ENCODE measurements at regions not wholly inside any gene's neighbourhood (a gene's known extent, or its start where the extent isn't known, plus 50 kb on each side); places are given as distances from the start of the nearest gene placed in this dataset.

- Histone ChIP-seq H3K9me3 (ENCODE audit: low read depth, low read length) (no peaks in the 10 kb centered on the region), H3K4me1 (ENCODE audit: insufficient read depth, low read length) (no peaks in the 10 kb centered on the region), H3K4me3 (ENCODE audit: low read length) (no peak overlapping the region), H3K27me3 (ENCODE audit: insufficient read depth, low read length) (no peaks in the 10 kb centered on the region)
These were observed 901.9 kb downstream of the GATA3 start for GRCh38 chr10:8956400-8956799.

- no peak overlapping the region for H3K4me3 ChIP-seq (ENCODE audit: low read length)
- no peaks in the 10 kb centered on the region for H3K9me3 ChIP-seq (ENCODE audit: low read depth, low read length)
- H3K27me3 ChIP-seq (ENCODE audit: insufficient read depth, low read length): no peaks in the 10 kb centered on the region
- H3K4me1 ChIP-seq (ENCODE audit: insufficient read depth, low read length): no peaks in the 10 kb centered on the region
These were observed 907.8 kb downstream of the GATA3 start for GRCh38 chr10:8962249-8962648.

- no peaks in the 10 kb centered on the region for H3K9me3 ChIP-seq (ENCODE audit: low read depth, low read length)
- no peak overlapping the region for H3K4me3 ChIP-seq (ENCODE audit: low read length)
- H3K27me3 ChIP-seq (ENCODE audit: insufficient read depth, low read length): no peaks in the 10 kb centered on the region
- no peaks in the 10 kb centered on the region for H3K4me1 ChIP-seq (ENCODE audit: insufficient read depth, low read length)
These were observed 912.6 kb downstream of the GATA3 start for GRCh38 chr10:8967061-8967460.

- no peak overlapping the region for H3K4me3 ChIP-seq (ENCODE audit: low read length)
- no peaks in the 10 kb centered on the region for H3K9me3 ChIP-seq (ENCODE audit: low read depth, low read length)
- H3K4me1 ChIP-seq (ENCODE audit: insufficient read depth, low read length): no peaks in the 10 kb centered on the region
- no peaks in the 10 kb centered on the region for H3K27me3 ChIP-seq (ENCODE audit: insufficient read depth, low read length)
These were observed 915.4 kb downstream of the GATA3 start for GRCh38 chr10:8969853-8970252.

- H3K4me3 ChIP-seq (ENCODE audit: low read length): no peak overlapping the region
These were observed 921.0 kb downstream of the GATA3 start for GRCh38 chr10:8975535-8975934.

GRCh38 chr10:8978100-8978499 is 923.6 kb downstream of the GATA3 start:
- H3K4me1 ChIP-seq (ENCODE audit: insufficient read depth, low read length): no peaks in the 10 kb centered on the region
- H3K4me3 ChIP-seq (ENCODE audit: low read length): no peak overlapping the region
- H3K9me3 ChIP-seq (ENCODE audit: low read depth, low read length): no peaks in the 10 kb centered on the region
- no peaks in the 10 kb centered on the region for H3K27me3 ChIP-seq (ENCODE audit: insufficient read depth, low read length)

More at GRCh38 chr10:8975535-8975934, 921.0 kb downstream of the GATA3 start:
- H3K4me1 ChIP-seq (ENCODE audit: insufficient read depth, low read length): no peaks in the 10 kb centered on the region
- H3K27me3 ChIP-seq (ENCODE audit: insufficient read depth, low read length): no peaks in the 10 kb centered on the region
- no peaks in the 10 kb centered on the region for H3K9me3 ChIP-seq (ENCODE audit: low read depth, low read length)

- Histone ChIP-seq H3K4me1 (ENCODE audit: insufficient read depth, low read length) (no peaks in the 10 kb centered on the region), H3K4me3 (ENCODE audit: low read length) (no peak overlapping the region), H3K9me3 (ENCODE audit: low read depth, low read length) (no peaks in the 10 kb centered on the region), H3K27me3 (ENCODE audit: insufficient read depth, low read length) (no peaks in the 10 kb centered on the region)
These were observed 925.5 kb downstream of the GATA3 start for GRCh38 chr10:8979976-8980375.

- Histone ChIP-seq H3K27me3 (ENCODE audit: insufficient read depth, low read length) (no peaks in the 10 kb centered on the region), H3K4me1 (ENCODE audit: insufficient read depth, low read length) (no peaks in the 10 kb centered on the region), H3K9me3 (ENCODE audit: low read depth, low read length) (no peaks in the 10 kb centered on the region), H3K4me3 (ENCODE audit: low read length) (no peak overlapping the region)
These were observed 926.8 kb downstream of the GATA3 start for GRCh38 chr10:8981277-8981676.

GRCh38 chr10:8985651-8986050 is 931.2 kb downstream of the GATA3 start:
- H3K4me3 ChIP-seq (ENCODE audit: low read length): no peak overlapping the region
- H3K4me1 ChIP-seq (ENCODE audit: insufficient read depth, low read length): no peaks in the 10 kb centered on the region
- H3K27me3 ChIP-seq (ENCODE audit: insufficient read depth, low read length): no peaks in the 10 kb centered on the region
- no peaks in the 10 kb centered on the region for H3K9me3 ChIP-seq (ENCODE audit: low read depth, low read length)

- H3K9me3 ChIP-seq (ENCODE audit: low read depth, low read length): no peaks in the 10 kb centered on the region
- no peaks in the 10 kb centered on the region for H3K27me3 ChIP-seq (ENCODE audit: insufficient read depth, low read length)
- H3K4me3 ChIP-seq (ENCODE audit: low read length): no peak overlapping the region
- H3K4me1 ChIP-seq (ENCODE audit: insufficient read depth, low read length): no peaks in the 10 kb centered on the region
These were observed 932.5 kb downstream of the GATA3 start for GRCh38 chr10:8986975-8987374.

- Histone ChIP-seq H3K9me3 (ENCODE audit: low read depth, low read length) (no peaks in the 10 kb centered on the region), H3K4me3 (ENCODE audit: low read length) (no peak overlapping the region), H3K27me3 (ENCODE audit: insufficient read depth, low read length) (no peaks in the 10 kb centered on the region), H3K4me1 (ENCODE audit: insufficient read depth, low read length) (no peaks in the 10 kb centered on the region)
These were observed 933.2 kb downstream of the GATA3 start for GRCh38 chr10:8987712-8988111.

GRCh38 chr10:8990280-8990987 is 935.9 kb downstream of the GATA3 start:
- Histone ChIP-seq H3K4me1 (ENCODE audit: insufficient read depth, low read length) (no peaks in the 10 kb centered on the region), H3K4me3 (ENCODE audit: low read length) (no peak overlapping the region), H3K9me3 (ENCODE audit: low read depth, low read length) (no peaks in the 10 kb centered on the region), H3K27me3 (ENCODE audit: insufficient read depth, low read length) (no peaks in the 10 kb centered on the region)

- Histone ChIP-seq H3K9me3 (ENCODE audit: low read depth, low read length) (no peaks in the 10 kb centered on the region), H3K27me3 (ENCODE audit: insufficient read depth, low read length) (no peaks in the 10 kb centered on the region), H3K4me1 (ENCODE audit: insufficient read depth, low read length) (no peaks in the 10 kb centered on the region)
These were observed 937.5 kb downstream of the GATA3 start for GRCh38 chr10:8992009-8992408.

GRCh38 chr10:8993864-8994263 is 939.4 kb downstream of the GATA3 start:
- Histone ChIP-seq H3K4me3 (ENCODE audit: low read length) (no peak overlapping the region), H3K27me3 (ENCODE audit: insufficient read depth, low read length) (no peaks in the 10 kb centered on the region), H3K9me3 (ENCODE audit: low read depth, low read length) (no peaks in the 10 kb centered on the region), H3K4me1 (ENCODE audit: insufficient read depth, low read length) (no peaks in the 10 kb centered on the region)

More at GRCh38 chr10:8992009-8992408, 937.5 kb downstream of the GATA3 start:
- no peak overlapping the region for H3K4me3 ChIP-seq (ENCODE audit: low read length)

- Histone ChIP-seq H3K27me3 (ENCODE audit: insufficient read depth, low read length) (no peaks in the 10 kb centered on the region), H3K9me3 (ENCODE audit: low read depth, low read length) (no peaks in the 10 kb centered on the region), H3K4me1 (ENCODE audit: insufficient read depth, low read length) (no peaks in the 10 kb centered on the region), H3K4me3 (ENCODE audit: low read length) (no peak overlapping the region)
These were observed 944.3 kb downstream of the GATA3 start for GRCh38 chr10:8998751-8999150.

GRCh38 chr10:9003122-9003521 is 948.6 kb downstream of the GATA3 start:
- no peak overlapping the region for H3K4me3 ChIP-seq (ENCODE audit: low read length)
- H3K9me3 ChIP-seq (ENCODE audit: low read depth, low read length): no peaks in the 10 kb centered on the region
- no peaks in the 10 kb centered on the region for H3K27me3 ChIP-seq (ENCODE audit: insufficient read depth, low read length)
- H3K4me1 ChIP-seq (ENCODE audit: insufficient read depth, low read length): no peaks in the 10 kb centered on the region

Data from mononuclear cell (primary cell).